ENCODE measurements at regions not wholly inside any gene's neighbourhood (a gene's known extent, or its start where the extent isn't known, plus 50 kb on each side); places are given as distances from the start of the nearest gene placed in this dataset.

GRCh38 chr2:60605866-60606265, 52.4 kb upstream of the BCL11A start:
- H3K4me1 ChIP-seq (ENCODE audit: control insufficient read depth, insufficient read depth, low read length) = no peaks in the 10 kb centered on the region
- no peak overlapping the region for H3K4me3 ChIP-seq
- no peak overlapping the region for H3K27ac ChIP-seq (ENCODE audit: control insufficient read depth, insufficient read depth)
- in situ Hi-C loops (cut with MboI) (no loop called here), intact Hi-C loops (cut with micrococcal nuclease; ENCODE audit: unreplicated experiment) (no loop called here)
- H3K36me3 ChIP-seq (ENCODE audit: control insufficient read depth in 2 of 2, insufficient read depth in 2 of 2, low read length in 1 of 2) = no peaks in the 10 kb centered on the region
- no peak for TF ChIP-seq TARDBP (IDR thresholded peaks at IDR 0.05; ENCODE audit: borderline replicate concordance)
- TF ChIP-seq RFX5 (IDR thresholded peaks at IDR 0.05; ENCODE audit: low read depth, low read length) = no peak
- no peak for TF ChIP-seq NR2F1 (conservative IDR thresholded peaks at IDR 0.05)
- no peak for TF ChIP-seq ZNF217 (IDR thresholded peaks at IDR 0.05)
- no peak for TF ChIP-seq HDAC6 (IDR thresholded peaks at IDR 0.05; ENCODE audit: unreplicated experiment)
- no peak for TF ChIP-seq RELB (IDR thresholded peaks at IDR 0.05; ENCODE audit: low read depth)
- TF ChIP-seq MTA3 (IDR thresholded peaks at IDR 0.05; ENCODE audit: borderline replicate concordance, low read length) = no peak
- TF ChIP-seq RAD51 (IDR thresholded peaks at IDR 0.05) = no peak
- TF ChIP-seq, protein P1, sequence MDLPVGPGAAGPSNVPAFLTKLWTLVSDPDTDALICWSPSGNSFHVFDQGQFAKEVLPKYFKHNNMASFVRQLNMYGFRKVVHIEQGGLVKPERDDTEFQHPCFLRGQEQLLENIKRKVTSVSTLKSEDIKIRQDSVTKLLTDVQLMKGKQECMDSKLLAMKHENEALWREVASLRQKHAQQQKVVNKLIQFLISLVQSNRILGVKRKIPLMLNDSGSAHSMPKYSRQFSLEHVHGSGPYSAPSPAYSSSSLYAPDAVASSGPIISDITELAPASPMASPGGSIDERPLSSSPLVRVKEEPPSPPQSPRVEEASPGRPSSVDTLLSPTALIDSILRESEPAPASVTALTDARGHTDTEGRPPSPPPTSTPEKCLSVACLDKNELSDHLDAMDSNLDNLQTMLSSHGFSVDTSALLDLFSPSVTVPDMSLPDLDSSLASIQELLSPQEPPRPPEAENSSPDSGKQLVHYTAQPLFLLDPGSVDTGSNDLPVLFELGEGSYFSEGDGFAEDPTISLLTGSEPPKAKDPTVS (IDR thresholded peaks at IDR 0.05; ENCODE audit: low read depth, low read length) = no peak
- WGBS (ENCODE audit: insufficient coverage, insufficient replicate concordance, low lambda C conversion rate, missing lambda C conversion rate) = 92% methylated on average over 4 of the region's 4 CpGs
- H3K27me3 ChIP-seq (replicated peaks in 1 of 2; ENCODE audit: control insufficient read depth in 2 of 2, insufficient read depth in 2 of 2, low read length in 1 of 2) = peaks cover 0 to 6% of the 10 kb centered on the region in 2 experiments; a peak in 2 of 4 replicates
- H3K79me2 ChIP-seq (ENCODE audit: control insufficient read depth, insufficient read depth, low read length) = no peaks in the 10 kb centered on the region
- H3K4me2 ChIP-seq (ENCODE audit: control insufficient read depth, insufficient read depth) = no peak overlapping the region
- no peak overlapping the region for H3K9ac ChIP-seq (ENCODE audit: control insufficient read depth, insufficient read depth, low read length)
- ChIA-PET RAD21 (ENCODE audit: unreplicated experiment) (no interaction called here), SMC1A (ENCODE audit: uncharacterized antibody, unreplicated experiment) (no interaction called here), CTCF (no interaction called here), POLR2A (no interaction called here)
- no peaks in the 10 kb centered on the region; the same call in 2 of the 3 replicates for H3K9me3 ChIP-seq (replicated peaks; ENCODE audit: control insufficient read depth, insufficient read depth, low read length)
- no TSS peak for BruUV-seq (replicated peaks)
- no peak overlapping the region for H2AFZ ChIP-seq (ENCODE audit: control insufficient read depth, low read depth, low read length)
- DNase-seq (ENCODE audit: low read depth, low spot score) (no peak), FAIRE-seq (no peak), ATAC-seq (no peak)
- no peaks in the 10 kb centered on the region for H4K20me1 ChIP-seq (ENCODE audit: control insufficient read depth, insufficient read depth)

All from GM12878 (cell line).